GM12873 (cell line): ENCODE measurements at regions not wholly inside any gene's neighbourhood (a gene's known extent, or its start where the extent isn't known, plus 50 kb on each side); places are given as distances from the start of the nearest gene placed in this dataset.

Experiments used
- TF ChIP-seq, protein P1 (sequence below): IDR thresholded peaks from 2 replicates; pipeline ENCODE4 v1.5.1; 2012; ENCODE audit warnings: low read depth, mild to moderate bottlenecking, moderate library complexity, low read length, control low read depth; ENCODE audit not compliant: insufficient read depth; ENCODE audit errors: missing control alignments

- TF ChIP-seq, protein P1, sequence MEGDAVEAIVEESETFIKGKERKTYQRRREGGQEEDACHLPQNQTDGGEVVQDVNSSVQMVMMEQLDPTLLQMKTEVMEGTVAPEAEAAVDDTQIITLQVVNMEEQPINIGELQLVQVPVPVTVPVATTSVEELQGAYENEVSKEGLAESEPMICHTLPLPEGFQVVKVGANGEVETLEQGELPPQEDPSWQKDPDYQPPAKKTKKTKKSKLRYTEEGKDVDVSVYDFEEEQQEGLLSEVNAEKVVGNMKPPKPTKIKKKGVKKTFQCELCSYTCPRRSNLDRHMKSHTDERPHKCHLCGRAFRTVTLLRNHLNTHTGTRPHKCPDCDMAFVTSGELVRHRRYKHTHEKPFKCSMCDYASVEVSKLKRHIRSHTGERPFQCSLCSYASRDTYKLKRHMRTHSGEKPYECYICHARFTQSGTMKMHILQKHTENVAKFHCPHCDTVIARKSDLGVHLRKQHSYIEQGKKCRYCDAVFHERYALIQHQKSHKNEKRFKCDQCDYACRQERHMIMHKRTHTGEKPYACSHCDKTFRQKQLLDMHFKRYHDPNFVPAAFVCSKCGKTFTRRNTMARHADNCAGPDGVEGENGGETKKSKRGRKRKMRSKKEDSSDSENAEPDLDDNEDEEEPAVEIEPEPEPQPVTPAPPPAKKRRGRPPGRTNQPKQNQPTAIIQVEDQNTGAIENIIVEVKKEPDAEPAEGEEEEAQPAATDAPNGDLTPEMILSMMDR, result no peak
Observed at GRCh38 chr4:104022831-104023230, 303.0 kb upstream of the TACR3 start.

- TF ChIP-seq, protein P1, result no peak
Observed at GRCh38 chr4:104022226-104022625, 302.4 kb upstream of the TACR3 start.

- TF ChIP-seq, protein P1, result no peak
Observed at GRCh38 chr4:104020641-104021040, 300.9 kb upstream of the TACR3 start.

- TF ChIP-seq, protein P1, result no peak
Observed at GRCh38 chr4:104017213-104017612, 297.4 kb upstream of the TACR3 start.

- TF ChIP-seq, protein P1, result peak; percentile 35
Observed at GRCh38 chr4:104015680-104016079, 295.9 kb upstream of the TACR3 start.

DNA sequence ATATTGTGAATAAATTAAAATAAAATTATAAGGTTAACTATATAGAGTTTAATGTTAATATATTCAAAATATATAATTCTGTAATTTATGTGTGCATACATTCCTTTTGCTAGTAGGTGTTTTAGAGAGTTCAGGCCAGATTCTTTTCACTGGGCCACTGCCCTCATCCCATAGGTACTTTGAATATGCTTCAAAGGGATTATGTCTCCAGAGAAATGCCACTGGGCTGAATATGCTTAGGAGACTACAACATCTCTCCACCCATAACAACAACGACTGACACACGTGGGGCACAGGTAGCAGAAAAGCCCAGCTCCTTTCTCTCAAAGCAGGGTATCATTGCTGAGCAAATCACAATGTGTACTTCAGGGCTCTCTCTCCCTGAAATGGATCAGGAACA is 290.9 kb upstream of the TACR3 start:
- TF ChIP-seq, protein P1, result no peak

DNA sequence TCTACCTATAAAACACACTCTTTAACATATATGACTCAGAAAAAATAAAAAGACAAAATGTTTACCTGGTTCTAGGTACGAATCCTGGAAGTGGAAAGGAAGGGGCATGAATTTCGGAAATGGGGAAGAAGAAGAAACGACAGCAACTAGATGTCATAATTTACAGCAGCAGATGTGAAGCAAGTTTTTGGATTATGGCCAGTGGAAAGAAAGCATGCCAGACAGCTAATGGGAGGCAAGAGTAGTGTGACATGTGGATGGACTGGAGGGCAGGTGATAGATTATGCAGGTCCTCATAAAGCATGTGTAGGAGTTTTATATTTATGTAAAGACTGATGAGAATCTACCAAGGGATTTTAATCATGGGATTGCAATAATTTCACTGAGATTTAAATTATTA is 279.0 kb upstream of the TACR3 start:
- TF ChIP-seq, protein P1, result no peak
